22Rv1 (cell line): ENCODE measurements at regions not wholly inside any gene's neighbourhood (a gene's known extent, or its start where the extent isn't known, plus 50 kb on each side); places are given as distances from the start of the nearest gene placed in this dataset.

Experiments used
- H3K27ac ChIP-seq: fragments of 450-650 bp; 2 replicates; pipeline ENCODE4 v1.5.1; 2017
- CTCF ChIP-seq: fragments of 450-650 bp; IDR thresholded peaks from 2 replicates; pipeline ENCODE4 v1.5.1; 2017; ENCODE audit warnings: mild to moderate bottlenecking
- ZFX ChIP-seq: fragments of 450-650 bp; IDR thresholded peaks from 2 replicates; pipeline ENCODE4 v1.6.1; 2017; ENCODE audit warnings: antibody characterized with exemption, borderline replicate concordance

DNA sequence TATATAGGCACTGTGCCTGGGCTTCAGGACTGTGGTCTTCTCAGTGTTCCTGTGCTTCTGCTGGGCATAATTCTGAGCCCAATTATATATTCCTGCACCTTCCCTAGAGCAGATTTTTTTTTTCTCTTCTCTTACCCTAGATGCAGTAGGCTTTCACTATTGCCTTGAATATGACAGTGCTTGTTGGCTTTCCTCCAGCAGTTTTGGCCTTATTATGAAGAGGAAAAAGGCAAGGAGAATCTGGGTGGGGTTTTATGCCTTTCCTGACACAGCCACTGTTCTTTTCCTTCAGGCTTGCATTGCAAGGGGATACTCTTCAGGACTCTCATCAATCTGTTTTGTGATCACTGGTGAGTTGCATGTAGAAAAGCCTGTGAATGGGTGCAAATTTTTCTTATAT lies 221.9 kb upstream of the CELF4 start:
- TF ChIP-seq ZFX (no peak), CTCF (no peak)
- no peak overlapping the region for H3K27ac ChIP-seq

GRCh38 chr18:37783771-37784170 lies 218.2 kb upstream of the CELF4 start:
- no peak overlapping the region for H3K27ac ChIP-seq
- TF ChIP-seq ZFX (no peak), CTCF (no peak)

DNA sequence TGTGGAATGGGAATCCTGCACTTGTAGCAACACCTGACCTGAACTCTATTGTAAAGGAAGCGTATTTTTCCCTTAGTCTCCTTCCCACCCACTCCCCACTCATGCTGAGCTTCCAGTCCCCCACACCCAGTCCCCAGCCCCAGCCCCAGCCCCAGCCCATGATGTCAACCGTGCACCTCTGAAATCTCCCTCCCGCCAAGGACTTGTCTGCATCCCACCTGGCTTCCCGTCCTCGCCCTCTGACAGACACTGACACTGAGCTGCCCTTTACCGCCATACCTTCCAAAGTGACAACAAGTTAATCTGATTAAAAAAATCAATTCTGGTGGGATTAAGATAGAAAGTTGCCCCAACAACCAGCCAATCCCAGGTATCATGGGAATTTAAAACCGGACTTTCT lies 213.6 kb upstream of the CELF4 start:
- TF ChIP-seq ZFX (no peak), CTCF (no peak)
- no peak overlapping the region for H3K27ac ChIP-seq

GRCh38 chr18:37778417-37779165 lies 213.0 kb upstream of the CELF4 start:
- peak; percentile 95 for TF ChIP-seq CTCF
- TF ChIP-seq ZFX: no peak
- H3K27ac ChIP-seq: no peak overlapping the region

- H3K27ac ChIP-seq: no peak overlapping the region
- TF ChIP-seq ZFX: no peak
- TF ChIP-seq CTCF: no peak
Measured at GRCh38 chr18:37769826-37770225, 204.2 kb upstream of the CELF4 start.

DNA sequence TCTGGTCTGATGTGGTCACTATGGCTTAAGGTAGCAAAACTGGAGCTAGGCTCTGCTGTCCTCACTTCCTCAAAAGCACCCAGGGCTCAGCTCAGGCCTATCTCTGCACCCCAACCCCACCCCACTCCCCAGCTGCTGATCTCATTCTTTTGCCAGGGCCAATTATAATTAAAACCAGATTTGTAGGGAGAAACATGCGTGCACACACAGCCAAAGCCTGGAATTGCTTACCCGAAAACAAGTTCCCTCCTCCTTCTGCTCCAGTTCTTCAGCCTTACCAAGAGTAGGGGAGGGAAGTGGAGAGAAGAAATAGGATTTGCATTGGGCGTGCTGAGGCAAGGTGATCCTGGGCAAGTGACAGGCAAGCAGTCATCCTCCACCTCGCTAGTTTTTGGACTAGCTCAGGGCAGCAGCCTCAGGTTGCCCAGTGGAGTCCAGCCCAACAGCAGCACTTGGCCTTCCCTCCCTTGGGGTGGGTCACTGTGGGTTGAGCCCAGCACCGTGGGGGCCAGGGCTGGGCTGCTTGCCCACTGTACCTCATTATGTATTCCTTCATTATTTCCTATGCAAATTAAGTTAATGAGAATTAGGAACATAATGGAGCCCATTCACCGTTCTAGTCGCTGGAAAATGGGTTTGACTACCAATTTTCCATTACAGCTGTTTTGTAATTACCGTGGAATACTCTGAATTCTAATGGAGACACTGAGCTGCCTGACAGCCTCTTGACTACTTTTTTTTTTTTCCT lies 199.1 kb upstream of the CELF4 start:
- TF ChIP-seq CTCF (no peak), ZFX (no peak)

DNA sequence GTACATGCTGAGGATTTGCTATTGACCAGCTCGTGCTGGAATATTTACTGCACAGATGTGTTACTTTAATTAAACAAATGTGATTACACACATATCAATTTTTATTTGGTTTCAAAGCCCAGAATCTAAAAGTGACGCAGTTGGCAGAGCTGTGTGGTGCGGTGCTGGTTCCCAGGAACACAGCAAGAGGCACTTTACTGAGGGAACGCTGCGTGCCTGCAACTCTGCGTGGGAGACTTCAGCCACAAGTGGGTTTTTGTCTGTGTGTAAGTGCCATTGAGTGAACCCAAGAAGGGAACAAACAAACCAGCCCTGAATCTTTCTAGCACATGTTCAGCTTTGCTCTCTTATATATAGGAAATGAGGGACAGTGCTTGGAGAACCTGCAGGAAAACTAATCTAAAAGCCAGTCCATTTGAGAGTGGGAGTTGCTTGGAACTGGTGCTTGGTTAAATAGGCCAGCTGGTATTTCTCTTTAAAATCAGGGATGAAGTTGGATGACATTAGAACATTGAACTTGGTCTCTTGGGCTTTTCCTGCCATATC lies 196.6 kb upstream of the CELF4 start:
- H3K27ac ChIP-seq: no peak overlapping the region
- TF ChIP-seq ZFX (no peak), CTCF (no peak)

More for the DNA sequence above, 199.1 kb upstream of the CELF4 start:
- no peak overlapping the region for H3K27ac ChIP-seq
